ENCODE measurements at regions not wholly inside any gene's neighbourhood (a gene's known extent, or its start where the extent isn't known, plus 50 kb on each side); places are given as distances from the start of the nearest gene placed in this dataset.
"Not testable (repeated sequence)": the region's sequence is repeated elsewhere in the genome, so short reads cannot be mapped to it uniquely, and the experiment has no call there.

- DNase-seq (ENCODE audit: low spot score): no peak
These were observed 354.4 kb upstream of the WWC1 start for GRCh38 chr5:167936944-167937634.

GRCh38 chr5:167937635-167937998 lies 353.8 kb upstream of the WWC1 start:
- no peak for DNase-seq (ENCODE audit: low spot score)

GRCh38 chr5:167939686-167940085 lies 351.8 kb upstream of the WWC1 start:
- no peak for DNase-seq (ENCODE audit: low spot score)

GRCh38 chr5:167940911-167941310 lies 350.5 kb upstream of the WWC1 start:
- no peak for DNase-seq (ENCODE audit: low spot score)

- not testable (repeated sequence) for DNase-seq (ENCODE audit: low spot score)
These were observed 349.9 kb upstream of the WWC1 start for GRCh38 chr5:167941556-167941955.

- no peak for DNase-seq (ENCODE audit: low spot score)
These were observed 348.1 kb upstream of the WWC1 start for GRCh38 chr5:167943343-167943742.

GRCh38 chr5:167944121-167944852 lies 347.2 kb upstream of the WWC1 start:
- no peak for DNase-seq (ENCODE audit: low spot score)

- DNase-seq (ENCODE audit: low spot score): no peak
These were observed 345.7 kb upstream of the WWC1 start for GRCh38 chr5:167945542-167946384.

GRCh38 chr5:167947306-167947705 lies 344.1 kb upstream of the WWC1 start:
- no peak for DNase-seq (ENCODE audit: low spot score)

GRCh38 chr5:167948251-167948650 lies 343.2 kb upstream of the WWC1 start:
- no peak for DNase-seq (ENCODE audit: low spot score)

GRCh38 chr5:167949435-167949834 lies 342.0 kb upstream of the WWC1 start:
- peak; percentile 14 for DNase-seq (ENCODE audit: low spot score)

- peak; percentile 87 for DNase-seq (ENCODE audit: low spot score)
These were observed 341.2 kb upstream of the WWC1 start for GRCh38 chr5:167950126-167950721.

GRCh38 chr5:167951116-167951515 lies 340.3 kb upstream of the WWC1 start:
- DNase-seq (ENCODE audit: low spot score): no peak

- peak; percentile 44 for DNase-seq (ENCODE audit: low spot score)
These were observed 339.0 kb upstream of the WWC1 start for GRCh38 chr5:167952278-167952995.

- peak; percentile 17 for DNase-seq (ENCODE audit: low spot score)
These were observed 338.2 kb upstream of the WWC1 start for GRCh38 chr5:167953151-167953798.

GRCh38 chr5:167961731-167962130 lies 329.7 kb upstream of the WWC1 start:
- no peak for DNase-seq (ENCODE audit: low spot score)

- no peak for DNase-seq (ENCODE audit: low spot score)
These were observed 326.9 kb upstream of the WWC1 start for GRCh38 chr5:167964529-167964928.

- DNase-seq (ENCODE audit: low spot score): no peak
These were observed 325.7 kb upstream of the WWC1 start for GRCh38 chr5:167965710-167966109.

- no peak for DNase-seq (ENCODE audit: low spot score)
These were observed 324.5 kb upstream of the WWC1 start for GRCh38 chr5:167966979-167967378.

GRCh38 chr5:167967494-167968177 lies 323.8 kb upstream of the WWC1 start:
- no peak for DNase-seq (ENCODE audit: low spot score)

- no peak for DNase-seq (ENCODE audit: low spot score)
These were observed 322.6 kb upstream of the WWC1 start for GRCh38 chr5:167968837-167969236.

All from SW480 (cell line).